ENCODE measurements at regions not wholly inside any gene's neighbourhood (a gene's known extent, or its start where the extent isn't known, plus 50 kb on each side); places are given as distances from the start of the nearest gene placed in this dataset.

DNA sequence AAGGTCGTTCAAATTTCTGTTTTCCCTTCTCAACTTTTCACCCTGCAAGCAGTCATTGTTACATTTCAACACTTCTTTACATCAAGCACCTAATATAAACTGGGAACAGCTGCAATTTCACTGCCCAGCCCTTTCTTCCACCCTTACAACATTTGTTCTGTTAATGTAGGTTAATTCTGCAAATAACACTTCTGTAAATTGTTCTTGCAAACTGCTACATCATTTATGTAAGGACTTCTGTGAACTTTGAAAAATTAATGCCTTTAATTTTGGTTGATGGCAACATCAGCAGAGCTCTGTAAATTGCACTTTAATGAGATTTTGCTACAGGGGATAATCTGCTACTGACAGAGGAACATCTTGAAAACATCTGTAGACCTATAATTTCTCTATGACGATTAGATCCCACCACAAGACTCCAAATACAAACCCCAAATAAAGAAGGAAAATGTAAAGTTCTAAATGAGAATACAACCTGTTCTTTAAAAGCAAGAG is 93.5 kb downstream of the ZIC4 start:
- no peak for TF ChIP-seq EZH2 (IDR thresholded peaks at IDR 0.05; ENCODE audit: borderline replicate concordance, low read length)
- TF ChIP-seq, protein P1, sequence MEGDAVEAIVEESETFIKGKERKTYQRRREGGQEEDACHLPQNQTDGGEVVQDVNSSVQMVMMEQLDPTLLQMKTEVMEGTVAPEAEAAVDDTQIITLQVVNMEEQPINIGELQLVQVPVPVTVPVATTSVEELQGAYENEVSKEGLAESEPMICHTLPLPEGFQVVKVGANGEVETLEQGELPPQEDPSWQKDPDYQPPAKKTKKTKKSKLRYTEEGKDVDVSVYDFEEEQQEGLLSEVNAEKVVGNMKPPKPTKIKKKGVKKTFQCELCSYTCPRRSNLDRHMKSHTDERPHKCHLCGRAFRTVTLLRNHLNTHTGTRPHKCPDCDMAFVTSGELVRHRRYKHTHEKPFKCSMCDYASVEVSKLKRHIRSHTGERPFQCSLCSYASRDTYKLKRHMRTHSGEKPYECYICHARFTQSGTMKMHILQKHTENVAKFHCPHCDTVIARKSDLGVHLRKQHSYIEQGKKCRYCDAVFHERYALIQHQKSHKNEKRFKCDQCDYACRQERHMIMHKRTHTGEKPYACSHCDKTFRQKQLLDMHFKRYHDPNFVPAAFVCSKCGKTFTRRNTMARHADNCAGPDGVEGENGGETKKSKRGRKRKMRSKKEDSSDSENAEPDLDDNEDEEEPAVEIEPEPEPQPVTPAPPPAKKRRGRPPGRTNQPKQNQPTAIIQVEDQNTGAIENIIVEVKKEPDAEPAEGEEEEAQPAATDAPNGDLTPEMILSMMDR (conservative IDR thresholded peaks at IDR 0.05 in 1 of 2, IDR thresholded peaks at IDR 0.05 in 1 of 2; ENCODE audit: extremely low read depth in 1 of 2, insufficient read depth in 1 of 2, low read depth in 1 of 2, low read length in 2 of 2), result no peak
